HG02884 (cell line): ENCODE measurements at regions not wholly inside any gene's neighbourhood (a gene's known extent, or its start where the extent isn't known, plus 50 kb on each side); places are given as distances from the start of the nearest gene placed in this dataset.
"Not testable (repeated sequence)": the region's sequence is repeated elsewhere in the genome, so short reads cannot be mapped to it uniquely, and the experiment has no call there.

ENCODE experiments used
- ATAC-seq: cut with Tn5 transposase; IDR thresholded peaks from one replicate; pipeline ENCODE4 v1.9.1; 2021; ENCODE audit warnings: mild to moderate bottlenecking, moderate library complexity; ENCODE audit not compliant: unreplicated experiment

DNA sequence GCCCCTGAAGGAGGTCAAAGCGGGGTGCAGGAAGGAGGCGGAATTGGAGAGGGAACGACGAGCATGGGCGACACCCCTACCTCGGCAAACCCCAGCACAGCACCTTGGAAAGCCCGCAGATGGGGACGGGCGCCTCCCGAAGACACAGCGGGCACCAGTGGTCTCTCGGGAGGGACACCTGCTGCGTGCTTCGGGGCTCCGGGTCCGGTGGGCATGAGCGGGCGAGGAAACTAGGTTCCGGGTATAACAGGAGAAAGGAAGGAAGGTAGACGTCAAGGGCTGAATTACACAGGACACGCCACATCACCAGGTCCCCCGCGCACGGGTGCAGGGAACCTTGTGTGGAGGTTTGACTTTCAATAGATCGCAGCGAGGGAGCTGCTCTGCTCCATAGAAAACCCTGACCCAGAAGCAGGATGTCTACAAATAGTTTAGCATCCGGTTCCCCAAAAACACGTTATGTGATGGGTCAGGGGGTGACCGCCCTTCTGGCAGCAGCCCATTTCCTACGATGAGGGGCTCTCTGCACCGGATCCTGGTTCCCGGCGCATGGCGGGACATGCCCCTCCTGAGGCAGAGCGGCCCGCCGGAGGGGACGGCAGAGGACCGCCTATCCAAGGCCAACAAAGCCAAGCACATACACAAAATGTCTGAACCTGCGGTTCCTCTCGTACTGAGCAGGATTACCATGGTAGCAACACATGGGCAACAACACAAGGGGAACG lies 196.9 kb downstream of the ALG10 start:
- no peak for ATAC-seq

DNA sequence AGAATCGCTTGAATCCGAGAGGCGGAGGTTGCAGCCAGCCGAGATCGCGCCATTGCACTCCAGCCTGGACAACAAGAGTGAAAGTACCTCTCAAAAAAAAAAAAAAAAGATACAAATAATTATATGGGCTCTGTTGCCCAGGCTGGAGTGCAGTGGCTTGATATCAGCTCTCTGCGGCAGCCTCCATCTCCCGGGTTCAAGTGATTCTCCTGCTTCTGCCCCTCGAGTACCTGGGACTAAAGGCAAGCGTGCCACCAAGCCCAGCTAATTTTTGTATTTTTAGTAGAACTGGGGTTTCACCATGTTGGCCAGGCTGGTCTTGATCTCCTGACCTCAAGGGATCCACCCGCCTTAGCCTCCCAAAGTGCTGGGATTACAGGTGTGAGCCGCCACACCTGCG lies 197.8 kb downstream of the ALG10 start:
- not testable (repeated sequence) for ATAC-seq

DNA sequence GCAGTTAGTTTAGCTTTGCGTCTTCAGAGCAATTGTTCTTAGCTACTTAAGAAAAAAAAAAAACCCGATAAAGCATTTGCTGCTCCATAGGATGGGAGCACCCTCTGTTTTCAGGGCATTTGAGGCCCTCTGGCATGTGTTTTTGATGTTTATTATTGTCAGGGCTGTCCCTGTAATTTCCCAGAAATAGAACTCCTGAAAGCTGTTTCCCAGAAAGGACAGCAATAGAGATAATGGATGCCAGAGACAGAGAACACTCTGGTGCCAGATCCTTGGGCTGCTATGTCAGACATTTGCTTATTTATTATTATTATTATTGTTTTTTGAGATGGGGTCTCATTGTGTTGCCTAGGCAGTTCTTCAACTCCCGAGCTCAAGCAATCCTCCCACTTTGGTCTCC lies 201.3 kb downstream of the ALG10 start:
- ATAC-seq: no peak

DNA sequence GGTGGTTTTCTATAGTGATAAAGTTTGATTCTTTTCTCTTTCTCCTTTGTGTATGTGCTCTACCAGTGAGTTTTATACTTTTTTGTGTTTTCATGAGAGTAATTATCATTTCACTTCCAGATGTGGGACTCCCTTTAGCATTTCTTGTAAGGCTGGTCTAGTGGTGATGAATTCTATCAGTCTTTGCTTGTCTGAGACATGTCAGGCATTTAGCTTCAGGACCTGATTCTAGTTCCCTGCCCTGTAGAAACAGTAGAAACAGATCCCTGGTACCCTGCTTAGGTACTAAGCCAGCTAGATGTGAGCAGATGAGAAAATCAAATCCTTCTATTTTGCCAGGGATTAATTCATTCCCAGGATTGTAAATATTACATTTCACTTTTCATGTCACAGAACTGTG lies 203.7 kb downstream of the ALG10 start:
- not testable (repeated sequence) for ATAC-seq

DNA sequence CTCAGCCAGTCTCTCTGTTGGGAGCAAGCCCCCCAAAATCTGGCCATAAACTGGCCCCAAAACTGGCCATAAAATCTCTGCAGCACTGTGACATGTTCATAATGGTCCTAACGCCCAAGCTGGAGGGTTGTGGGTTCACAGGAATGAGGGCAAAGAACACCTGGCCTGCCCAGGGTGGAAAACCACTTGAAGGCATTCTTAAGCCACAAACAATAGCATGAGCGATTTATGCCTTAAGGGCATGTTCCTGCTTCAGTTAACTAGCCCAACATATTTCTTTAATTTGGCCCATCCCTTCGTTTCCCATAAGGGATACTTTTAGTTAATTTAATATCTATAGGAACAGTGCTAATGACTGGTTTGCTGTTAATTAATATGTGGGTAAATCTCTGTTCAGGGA lies 205.8 kb downstream of the ALG10 start:
- not testable (repeated sequence) for ATAC-seq

DNA sequence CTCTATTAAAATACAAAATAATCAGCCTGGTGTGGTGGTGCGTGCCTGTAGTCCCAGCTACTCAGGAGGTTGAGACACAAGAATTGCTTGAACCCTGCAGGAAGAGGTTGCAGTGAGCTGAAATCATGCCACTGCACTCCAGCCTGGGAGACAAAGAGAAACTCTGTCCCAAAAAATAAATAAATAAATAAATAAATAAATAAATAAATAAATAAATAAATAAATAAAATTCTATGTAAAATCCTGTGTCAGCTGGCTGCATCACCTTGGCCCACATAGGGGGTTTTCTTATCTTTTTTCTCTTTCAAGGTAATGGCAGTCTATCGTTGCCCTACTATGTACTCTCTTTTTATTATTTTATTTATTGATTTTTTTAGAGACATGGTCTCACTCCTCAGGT lies 206.7 kb downstream of the ALG10 start:
- ATAC-seq: not testable (repeated sequence)

DNA sequence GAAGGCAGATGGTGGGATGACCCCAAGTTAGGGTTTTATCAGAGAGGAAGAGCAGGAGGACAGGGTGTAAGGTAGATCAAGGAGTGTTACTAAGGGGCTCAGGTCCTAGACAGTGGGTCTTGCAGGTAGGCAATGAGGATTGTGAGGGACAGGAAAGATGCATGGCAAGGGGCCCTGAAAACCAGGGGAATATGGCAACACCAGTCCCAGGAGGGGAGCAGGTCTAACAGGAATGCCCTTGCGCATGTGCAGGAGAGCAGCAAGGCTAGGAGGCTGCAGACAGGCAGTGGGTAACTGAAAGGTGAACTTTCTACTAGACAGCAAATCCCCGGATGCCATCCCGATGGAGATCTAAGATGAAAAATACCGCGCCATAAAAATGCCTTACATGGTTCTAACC lies 211.3 kb downstream of the ALG10 start:
- ATAC-seq: no peak

DNA sequence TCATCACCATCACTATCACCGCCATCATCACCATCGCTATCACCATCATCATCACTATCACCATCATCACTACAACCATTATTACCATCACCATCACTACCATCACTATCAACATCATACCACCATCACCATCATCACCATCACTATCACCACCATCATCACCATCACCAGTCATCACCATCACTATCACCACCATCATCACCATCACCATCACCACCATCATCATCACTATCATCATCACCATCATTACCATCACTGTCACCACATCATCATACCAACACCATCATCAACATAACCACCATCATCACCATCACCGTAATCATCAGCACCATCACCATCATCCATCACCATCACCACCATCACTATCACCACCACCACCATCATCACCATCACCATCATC lies 213.8 kb downstream of the ALG10 start:
- no peak for ATAC-seq

DNA sequence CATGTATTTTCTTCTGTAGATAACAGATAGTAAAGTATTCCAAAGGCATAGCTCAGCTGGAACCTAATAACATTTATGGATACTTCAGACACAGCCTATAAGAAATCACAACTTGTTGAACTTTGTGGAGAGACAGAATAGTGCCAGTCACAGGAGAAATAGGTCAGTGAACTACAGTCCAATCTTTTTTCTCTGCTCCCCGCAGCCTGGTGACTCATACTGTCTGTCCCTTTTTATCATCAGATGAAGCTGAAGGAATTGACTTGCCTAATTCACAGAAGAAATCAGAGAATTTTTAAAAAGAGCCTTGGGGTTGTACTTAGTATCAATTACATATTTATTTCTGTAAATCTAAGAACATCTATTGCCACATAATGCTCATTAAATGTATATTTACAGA lies 222.3 kb downstream of the ALG10 start:
- no peak for ATAC-seq

DNA sequence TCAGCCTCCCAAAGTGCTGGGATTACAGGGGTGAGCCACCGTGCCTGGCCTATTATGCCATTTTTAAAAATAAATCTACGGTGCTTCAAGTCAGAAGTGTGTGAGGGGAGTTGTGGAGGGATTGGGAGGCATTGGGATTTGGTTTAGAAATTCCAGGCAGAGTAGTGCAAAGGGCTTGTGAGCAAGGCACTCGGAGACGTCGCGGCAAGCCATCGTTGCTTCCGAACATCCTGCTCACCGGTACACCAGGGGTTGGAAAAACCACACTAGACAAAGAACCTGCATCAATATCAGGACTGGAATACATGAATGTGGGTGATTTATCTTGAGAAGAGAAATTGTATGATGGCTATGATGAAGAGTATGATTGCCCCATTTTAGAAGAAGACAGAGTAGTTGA lies 227.0 kb downstream of the ALG10 start:
- no peak for ATAC-seq

DNA sequence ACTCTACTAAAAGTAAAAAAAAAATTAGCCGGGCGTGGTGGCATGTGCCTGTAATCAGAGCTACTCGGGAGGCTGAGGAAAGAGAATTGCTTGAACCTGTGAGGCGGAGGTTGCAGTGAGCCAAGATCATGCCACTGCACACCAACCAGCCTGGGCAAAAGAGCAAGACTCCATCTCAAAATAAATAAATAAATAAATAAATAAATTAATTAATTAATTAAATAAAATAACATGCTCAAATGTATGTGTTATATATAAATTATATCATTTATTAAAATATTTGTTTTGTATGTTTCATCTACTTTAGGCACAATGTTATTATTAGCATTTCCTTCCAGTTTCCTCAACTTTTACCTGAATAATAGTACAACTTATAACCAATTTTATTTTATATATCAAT lies 229.6 kb downstream of the ALG10 start:
- not testable (repeated sequence) for ATAC-seq

DNA sequence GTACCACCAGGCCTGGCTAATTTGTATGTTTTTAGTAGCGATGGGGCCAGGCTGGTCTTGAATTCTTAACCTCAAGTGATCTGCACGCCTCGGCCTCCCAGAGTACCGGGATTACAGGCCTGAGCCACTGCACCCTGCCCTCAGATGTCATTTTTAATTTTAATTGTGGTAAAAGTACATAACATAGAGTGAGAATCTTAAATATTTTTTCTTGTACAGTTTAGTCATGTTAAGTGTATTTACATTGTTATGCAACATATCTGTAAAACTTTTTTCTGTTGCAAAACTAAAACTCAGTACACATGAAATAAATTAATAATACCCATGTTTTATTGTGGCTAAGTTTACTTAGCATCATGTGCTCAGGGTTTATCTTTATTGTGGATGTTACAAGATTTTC lies 231.4 kb downstream of the ALG10 start:
- no peak for ATAC-seq

DNA sequence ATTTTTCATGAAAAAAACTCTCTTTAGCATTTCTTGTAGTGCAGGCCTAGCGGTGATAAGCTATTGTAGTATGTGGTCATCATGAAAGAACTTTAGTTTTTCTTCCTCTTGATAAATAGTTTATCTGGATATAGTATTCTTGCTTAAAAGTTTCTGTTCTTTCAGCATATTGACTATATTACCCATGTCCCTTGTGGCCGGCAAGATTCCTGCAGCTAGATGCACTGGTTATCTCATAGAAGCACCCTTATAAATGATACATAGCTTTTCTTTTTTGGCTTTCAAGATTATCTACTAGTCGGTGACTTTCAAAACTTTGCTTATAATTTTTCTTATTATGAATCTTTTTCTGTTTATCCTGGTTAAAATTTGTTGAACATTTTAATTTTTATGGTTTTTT lies 234.8 kb downstream of the ALG10 start:
- ATAC-seq: no peak

DNA sequence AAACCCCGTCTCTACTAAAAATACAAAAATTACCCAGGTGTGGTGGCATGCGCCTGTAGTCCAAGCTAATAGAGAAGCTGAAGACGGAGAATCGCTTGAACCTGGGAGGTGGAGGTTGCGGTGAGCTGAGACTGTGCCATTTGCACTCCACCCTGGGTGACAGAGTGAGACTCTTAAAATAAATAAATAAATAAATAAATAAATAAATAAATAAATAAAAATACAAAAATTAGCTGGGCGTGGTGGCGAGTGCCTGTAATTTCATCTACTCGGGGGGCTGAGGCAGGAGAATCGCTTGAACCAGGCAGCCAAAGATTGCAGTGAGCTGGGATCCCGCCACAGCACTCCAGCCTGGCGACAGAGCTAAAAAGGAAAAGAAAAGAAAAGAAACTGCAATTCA lies 239.8 kb downstream of the ALG10 start:
- not testable (repeated sequence) for ATAC-seq

DNA sequence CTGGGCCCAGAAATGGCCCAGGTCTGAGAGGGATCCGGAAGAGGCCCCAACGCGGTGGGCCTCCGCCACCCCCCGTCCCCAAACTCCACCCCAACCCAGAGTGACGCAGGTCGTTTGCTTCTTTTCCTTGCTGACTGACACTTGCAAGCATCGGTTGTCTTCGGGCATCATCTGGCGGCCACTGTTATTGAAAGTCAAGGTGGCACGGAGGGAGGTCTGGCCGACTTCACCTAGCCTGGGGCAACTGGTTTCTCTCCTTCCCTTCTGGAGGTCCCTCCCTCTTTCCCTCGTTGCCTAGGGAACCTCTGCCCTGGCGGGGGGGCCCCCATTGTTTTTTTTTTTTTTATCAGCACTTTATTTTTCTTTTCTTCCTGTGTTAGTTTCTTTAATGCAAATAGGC lies 241.8 kb downstream of the ALG10 start:
- ATAC-seq: no peak

DNA sequence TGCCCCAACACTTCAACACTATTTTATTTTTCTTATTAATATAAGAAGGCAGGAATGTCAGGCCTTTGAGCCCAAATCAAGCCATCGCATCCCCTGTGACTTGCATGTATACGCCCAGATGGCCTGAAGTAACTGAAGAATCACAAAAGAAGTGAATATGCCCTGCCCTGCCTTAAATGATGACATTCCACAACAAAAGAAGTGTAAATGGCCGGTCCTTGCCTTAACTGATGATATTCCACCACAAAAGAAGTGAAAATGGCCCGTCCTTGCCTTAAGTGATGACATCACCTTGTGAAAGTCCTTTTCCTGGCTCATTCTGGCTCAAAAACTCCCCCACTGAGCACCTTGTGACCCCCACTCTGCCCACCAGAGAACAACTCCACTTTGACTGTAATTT lies 251.4 kb downstream of the ALG10 start:
- not testable (repeated sequence) for ATAC-seq

DNA sequence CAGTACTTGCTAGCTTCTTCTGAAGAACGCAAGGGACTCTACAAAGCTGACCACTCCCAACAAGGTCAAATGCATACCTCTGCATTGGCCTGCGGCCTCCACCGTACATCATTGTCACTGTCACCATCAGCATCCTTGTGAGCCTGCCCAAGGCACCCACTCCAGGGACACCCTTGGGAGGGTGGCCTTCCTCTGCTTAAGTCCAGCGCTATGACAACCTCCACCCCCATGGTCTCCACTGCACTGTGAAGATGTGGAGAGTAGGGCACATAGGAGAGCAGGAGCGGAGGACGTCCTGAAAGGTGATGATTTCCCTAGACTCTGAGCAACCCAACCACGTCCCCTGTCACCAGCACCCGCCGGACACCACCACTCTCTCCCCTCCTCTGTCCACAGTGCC lies 252.8 kb downstream of the ALG10 start:
- no peak for ATAC-seq

DNA sequence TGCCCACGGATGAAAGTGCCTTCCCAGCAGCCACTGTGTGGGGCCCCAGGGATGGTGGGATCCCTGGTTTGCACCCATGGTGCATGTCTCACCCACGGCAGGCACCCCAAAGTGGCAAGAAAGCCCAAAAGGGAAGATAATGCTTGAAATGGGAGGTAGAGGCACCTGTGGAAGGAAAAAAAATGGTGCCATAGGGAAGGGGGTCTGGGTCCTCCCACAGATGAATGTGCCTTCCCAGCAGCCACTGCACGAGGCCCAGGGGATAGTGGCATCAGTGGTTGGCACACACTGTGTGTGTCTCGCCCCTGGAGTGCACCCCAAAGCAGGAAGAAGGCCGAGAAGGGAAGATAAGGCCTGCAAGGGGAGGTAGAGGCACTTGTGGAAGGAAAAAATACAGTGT lies 264.2 kb downstream of the ALG10 start:
- no peak for ATAC-seq

DNA sequence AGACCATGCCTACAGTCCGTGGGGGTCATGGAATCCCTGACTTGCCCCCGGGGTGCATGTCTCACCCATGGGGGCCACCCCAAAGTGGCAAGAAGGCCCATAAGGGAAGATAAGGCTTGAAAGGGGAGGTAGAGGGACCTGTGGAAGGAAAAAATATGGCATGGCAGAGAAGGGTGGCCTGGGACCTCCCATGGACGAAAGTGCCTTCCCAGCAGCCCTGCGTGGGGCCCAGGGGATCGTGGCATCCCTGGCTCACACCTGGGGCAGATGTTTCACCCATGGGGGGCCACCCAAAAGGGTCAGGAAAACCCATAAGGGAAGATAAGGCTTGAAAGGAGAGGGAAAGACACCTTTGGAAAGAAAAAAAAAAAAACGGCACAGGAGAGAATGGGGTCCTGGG lies 264.6 kb downstream of the ALG10 start:
- ATAC-seq: no peak

DNA sequence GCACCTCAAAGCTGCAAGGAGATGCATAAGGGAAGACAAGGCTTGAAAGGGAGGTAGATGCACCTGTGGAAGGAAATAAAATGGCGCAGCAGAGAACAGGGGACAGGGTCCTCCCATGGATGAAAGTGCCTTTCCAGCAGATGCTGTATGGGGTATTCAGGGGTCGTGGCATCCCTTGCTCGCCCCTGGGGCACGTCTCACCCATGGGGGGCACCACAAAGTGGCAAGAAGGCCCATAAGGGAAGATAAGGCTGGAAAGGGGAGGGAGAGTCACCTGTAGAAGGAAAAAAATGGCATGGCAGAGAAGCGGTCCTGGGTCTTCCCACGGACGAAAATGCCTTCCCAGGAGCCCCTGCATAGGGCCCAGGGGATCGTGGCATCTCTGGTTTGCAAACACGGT lies 265.1 kb downstream of the ALG10 start:
- no peak for ATAC-seq

DNA sequence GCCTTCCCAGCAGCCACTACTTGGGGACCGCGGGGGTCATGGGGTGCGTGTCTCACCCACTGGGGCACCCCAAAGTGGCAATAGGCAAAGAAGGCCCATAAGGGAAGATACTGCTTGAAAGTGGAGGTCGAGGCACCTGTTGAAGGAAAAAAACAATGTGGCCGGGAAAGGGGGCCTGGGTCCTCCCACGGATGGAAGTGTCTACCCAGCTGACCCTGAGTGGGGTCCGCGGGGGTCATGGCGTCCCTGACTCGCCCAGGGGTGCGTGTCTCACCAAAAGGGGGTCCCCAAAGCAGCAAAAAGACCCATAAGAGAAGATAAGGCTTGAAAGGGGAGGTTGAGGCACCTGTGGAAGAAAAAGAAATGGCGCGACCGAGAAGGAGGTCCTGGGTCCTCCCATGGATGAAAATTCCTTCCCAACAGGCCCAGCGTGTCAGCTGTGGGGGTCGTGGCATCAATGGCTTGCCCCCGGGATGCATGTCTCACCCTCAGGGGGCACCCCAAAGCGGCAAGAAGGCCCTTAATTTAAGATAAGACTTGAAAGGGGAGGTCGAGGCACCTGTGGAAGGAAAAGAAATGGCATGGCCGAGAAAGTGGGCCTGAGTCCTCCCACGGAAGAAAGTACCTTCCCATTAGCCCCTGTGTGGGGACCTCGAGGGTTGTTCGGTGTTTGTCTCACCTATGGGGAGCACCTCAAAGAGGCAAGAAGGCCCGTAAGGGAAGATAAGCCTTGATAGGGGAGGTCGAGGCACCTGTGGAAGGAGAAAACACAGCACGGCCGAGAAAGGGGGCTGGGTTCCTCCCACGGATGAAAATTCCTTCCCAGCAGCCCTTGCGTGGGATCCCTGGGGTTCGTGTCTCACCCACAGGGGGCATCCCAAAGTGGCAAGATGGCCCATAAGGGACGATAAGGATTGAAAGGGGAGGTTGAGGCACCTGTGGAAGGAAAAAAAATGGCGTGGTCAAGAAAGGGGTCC lies 266.0 kb downstream of the ALG10 start:
- ATAC-seq: no peak

DNA sequence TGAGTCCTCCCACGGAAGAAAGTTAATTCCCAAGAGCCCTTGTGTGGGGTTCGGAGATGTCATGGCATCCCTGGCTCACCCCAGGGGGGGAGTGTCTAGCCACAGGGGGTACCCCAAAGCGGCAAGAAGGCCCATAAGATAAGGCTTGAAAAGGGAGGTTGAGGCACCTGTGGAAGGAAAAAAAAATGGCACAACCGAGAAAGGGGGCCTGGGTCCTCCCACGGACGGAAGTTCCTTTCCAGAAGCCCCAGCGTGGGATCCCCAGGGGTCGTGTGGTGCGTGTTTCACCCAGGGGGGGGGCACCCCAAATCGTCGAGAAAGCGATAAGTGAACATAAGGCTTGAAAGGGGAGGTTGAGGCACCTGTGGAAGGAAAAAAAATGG lies 266.7 kb downstream of the ALG10 start:
- no peak for ATAC-seq
